HepG2 (cell line): ENCODE measurements at regions not wholly inside any gene's neighbourhood (a gene's known extent, or its start where the extent isn't known, plus 50 kb on each side); places are given as distances from the start of the nearest gene placed in this dataset.

ENCODE experiments used
- ATAC-seq: fragments of 200-7000 bp; cut with Tn5 transposase; 3 replicates; pipeline ENCODE4 v1.9.1; 2020; ENCODE audit warnings: mild to moderate bottlenecking, moderate library complexity
- BruUV-seq: library from RNA; stranded (reverse); fragments of 400-500 nt; replicated peaks from 2 replicates; lab custom pipeline; 2021; lab: Mats Ljungman, UMichigan
- CTCF ChIA-PET: fragments of 300-600 bp; formaldehyde crosslinking; extraction: SDS; loops from one replicate; lab custom pipeline; 2021; ENCODE audit warnings: low total read pairs, inconsistent platforms, low intra/inter-chr PET ratio; lab: Yijun Ruan, JAX
- POLR2A ChIA-PET: fragments of 350-600 bp; sonication (Branson Sonifier 250); formaldehyde crosslinking; loops from one replicate; lab custom pipeline; 2020; ENCODE audit warnings: antibody characterized with exemption, inconsistent platforms; lab: Yijun Ruan, JAX
- DNase-seq: peaks from one replicate; pipeline ENCODE4 v3.0.0-alpha.2; 2015; ENCODE audit warnings: low spot score
- FAIRE-seq: peaks from 3 replicates; lab custom pipeline; 2011; peaks lifted over from hg19 to GRCh38; lab: Jason Lieb, UNC
- H2AFZ ChIP-seq: one replicate; pipeline ENCODE4 v1.6.1; 2011; ENCODE audit warnings: low read length, inconsistent platforms
- H3K27ac ChIP-seq: fragments of 300-600 bp; 3 replicates; pipeline ENCODE4 v1.8.0; 2011; ENCODE audit warnings: mixed run types, mild to moderate bottlenecking, mixed read lengths, low read length, inconsistent platforms; ENCODE audit not compliant: insufficient read depth; ENCODE audit errors: extremely low read length
- H3K27me3 ChIP-seq, 2 experiments: fragments of 200-600 bp in 1 of 2; 2 replicates in 1 of 2; 3 replicates in 1 of 2; pipeline versions ENCODE4 v1.6.0 to v1.8.0; 2011; ENCODE audit warnings: low read length in 2 of 2, mild to moderate bottlenecking in 2 of 2, moderate library complexity in 2 of 2, inconsistent platforms in 1 of 2; ENCODE audit not compliant: insufficient read depth in 2 of 2, control insufficient read depth in 1 of 2
- H3K36me3 ChIP-seq, 2 experiments: fragments of 200-600 bp in 1 of 2; replicated peaks in 1 of 2; 2 replicates in 1 of 2; 3 replicates in 1 of 2; pipeline versions ENCODE4 v1.5.1 to v1.8.0; 2011; ENCODE audit warnings: low read length in 2 of 2, inconsistent platforms in 1 of 2; ENCODE audit not compliant: insufficient read depth in 2 of 2, control insufficient read depth in 1 of 2
- H3K4me1 ChIP-seq: 2 replicates; pipeline ENCODE4 v1.5.1; 2012; ENCODE audit warnings: low read length, inconsistent platforms; ENCODE audit not compliant: insufficient read depth
- H3K4me2 ChIP-seq: 2 replicates; pipeline ENCODE4 v1.6.0; 2011; ENCODE audit warnings: low read depth, low read length, inconsistent platforms
- H3K4me3 ChIP-seq, 3 experiments: fragments of 200-600 bp in 1 of 3; sonication (generic), shearing (Covaris generic) in 1 of 3; replicated peaks in 1 of 3; 2 replicates each; pipeline ENCODE4 v1.5.1; 2011 to 2016; ENCODE audit warnings: low read length in 3 of 3, inconsistent platforms in 2 of 3, low read depth in 2 of 3, mild to moderate bottlenecking in 2 of 3, control low read depth in 1 of 3, mixed read lengths in 1 of 3; ENCODE audit not compliant: insufficient read depth in 1 of 3
- H3K79me2 ChIP-seq: one replicate; pipeline ENCODE4 v1.6.1; 2011; ENCODE audit warnings: low read length, inconsistent platforms; ENCODE audit not compliant: insufficient read depth
- H3K9ac ChIP-seq: 2 replicates; pipeline ENCODE4 v1.6.0; 2011; ENCODE audit warnings: mild to moderate bottlenecking, low read depth, low read length, inconsistent platforms; ENCODE audit not compliant: insufficient read depth
- H3K9me3 ChIP-seq: 2 replicates; pipeline ENCODE4 v1.5.1; 2012; ENCODE audit warnings: mild to moderate bottlenecking, low read length
- H4K20me1 ChIP-seq: 2 replicates; pipeline ENCODE4 v1.6.0; 2011; ENCODE audit warnings: inconsistent platforms, mild to moderate bottlenecking, low read length, moderate library complexity; ENCODE audit not compliant: insufficient read depth
- AGO2 ChIP-seq: fragments of 200-400 bp; formaldehyde crosslinking; optimal IDR thresholded peaks from 2 replicates; pipeline ENCODE3; 2017; ENCODE audit warnings: mild to moderate bottlenecking, low read depth, low read length, moderate library complexity
- ARHGAP35 ChIP-seq: sonication (generic); formaldehyde crosslinking; IDR thresholded peaks from 2 replicates; pipeline ENCODE4 v1.9.0; 2022; ENCODE audit warnings: mild to moderate bottlenecking, inconsistent platforms, moderate library complexity, missing genetic modification reagents, borderline replicate concordance
- ETV5 ChIP-seq: IDR thresholded peaks from 2 replicates; pipeline ENCODE4 v1.6.1; 2018; ENCODE audit warnings: missing biosample characterization, missing genetic modification reagents, inconsistent platforms, borderline replicate concordance
- FOXM1 ChIP-seq: sonication (generic); formaldehyde crosslinking; IDR thresholded peaks from 2 replicates; pipeline ENCODE4 v1.5.0; 2020; ENCODE audit warnings: missing genetic modification reagents
- GATAD1 ChIP-seq: IDR thresholded peaks from 2 replicates; pipeline ENCODE4 v1.6.1; 2016; ENCODE audit warnings: missing genetic modification reagents, missing compliant biosample characterization
- GPN1 ChIP-seq: sonication (generic); formaldehyde crosslinking; IDR thresholded peaks from 2 replicates; pipeline ENCODE4 v1.5.1; 2020; ENCODE audit warnings: missing genetic modification reagents, borderline replicate concordance
- JARID2 ChIP-seq: sonication (generic); formaldehyde crosslinking; IDR thresholded peaks from 2 replicates; pipeline ENCODE4 v1.8.1; 2023; ENCODE audit warnings: missing genetic modification reagents, inconsistent platforms; ENCODE audit not compliant: insufficient replicate concordance
- KDM5A ChIP-seq: fragments of 200-600 bp; sonication (generic); IDR thresholded peaks from 2 replicates; pipeline ENCODE4 v1.7.0; 2018; ENCODE audit warnings: antibody characterized with exemption, mild to moderate bottlenecking, low read length, borderline replicate concordance
- MED8 ChIP-seq: sonication (generic); formaldehyde crosslinking; IDR thresholded peaks from 2 replicates; pipeline ENCODE4 v1.8.1; 2023; ENCODE audit warnings: mild to moderate bottlenecking, missing genetic modification reagents; ENCODE audit not compliant: insufficient replicate concordance
- MLLT10 ChIP-seq: sonication (generic); formaldehyde crosslinking; IDR thresholded peaks from 2 replicates; pipeline ENCODE4 v1.4.0; 2020; ENCODE audit warnings: missing genetic modification reagents
- PHF5A ChIP-seq: IDR thresholded peaks from one replicate; pipeline ENCODE4 v1.6.1; 2018; ENCODE audit warnings: low read depth, missing genetic modification reagents; ENCODE audit not compliant: unreplicated experiment
- RARG ChIP-seq: sonication (generic); formaldehyde crosslinking; IDR thresholded peaks from 2 replicates; pipeline ENCODE4 v1.4.0; 2020; ENCODE audit warnings: low read depth, mild to moderate bottlenecking, missing genetic modification reagents
- SP5 ChIP-seq: IDR thresholded peaks from 2 replicates; pipeline ENCODE4 v1.6.1; 2016; ENCODE audit warnings: low read depth, borderline replicate concordance
- ZNF296 ChIP-seq: sonication (generic); formaldehyde crosslinking; conservative IDR thresholded peaks from 2 replicates; pipeline ENCODE4 v1.5.0; 2020; ENCODE audit warnings: mild to moderate bottlenecking, missing genetic modification reagents
- ZNF317 ChIP-seq: sonication (generic); formaldehyde crosslinking; IDR thresholded peaks from 2 replicates; pipeline ENCODE4 v1.5.0; 2020; ENCODE audit warnings: mild to moderate bottlenecking, missing genetic modification reagents
- ZNF547 ChIP-seq: sonication (generic); formaldehyde crosslinking; IDR thresholded peaks from 2 replicates; pipeline ENCODE4 v1.5.1; 2020; ENCODE audit warnings: mild to moderate bottlenecking, missing genetic modification reagents
- ZNF598 ChIP-seq: sonication (generic); formaldehyde crosslinking; IDR thresholded peaks from 2 replicates; pipeline ENCODE4 v1.5.1; 2020; ENCODE audit warnings: mild to moderate bottlenecking, missing genetic modification reagents, borderline replicate concordance
- ZNF841 ChIP-seq: sonication (generic); formaldehyde crosslinking; IDR thresholded peaks from 2 replicates; pipeline ENCODE4 v1.8.1; 2023; ENCODE audit warnings: missing genetic modification reagents, borderline replicate concordance
- WGBS: methylation state at CpG from one replicate; pipeline ENCODE4 v1.1.6; 2017; ENCODE audit warnings: low lambda C conversion rate; 5-methylcytosine and 5-hydroxymethylcytosine counted together
- in situ Hi-C: cut with HindIII; loops from 2 replicates; pipeline ENCODE4 v1.10.0; 2017; ENCODE audit warnings: low pct_unique_long_range_greater_than_20kb; ENCODE audit not compliant: extremely low pct_ligation_motif_present
- intact Hi-C: fragments of 100-400 bp; cut with micrococcal nuclease; formaldehyde crosslinking; loops from one replicate; pipeline ENCODE4 v1.10.0; 2022; ENCODE audit not compliant: unreplicated experiment

DNA sequence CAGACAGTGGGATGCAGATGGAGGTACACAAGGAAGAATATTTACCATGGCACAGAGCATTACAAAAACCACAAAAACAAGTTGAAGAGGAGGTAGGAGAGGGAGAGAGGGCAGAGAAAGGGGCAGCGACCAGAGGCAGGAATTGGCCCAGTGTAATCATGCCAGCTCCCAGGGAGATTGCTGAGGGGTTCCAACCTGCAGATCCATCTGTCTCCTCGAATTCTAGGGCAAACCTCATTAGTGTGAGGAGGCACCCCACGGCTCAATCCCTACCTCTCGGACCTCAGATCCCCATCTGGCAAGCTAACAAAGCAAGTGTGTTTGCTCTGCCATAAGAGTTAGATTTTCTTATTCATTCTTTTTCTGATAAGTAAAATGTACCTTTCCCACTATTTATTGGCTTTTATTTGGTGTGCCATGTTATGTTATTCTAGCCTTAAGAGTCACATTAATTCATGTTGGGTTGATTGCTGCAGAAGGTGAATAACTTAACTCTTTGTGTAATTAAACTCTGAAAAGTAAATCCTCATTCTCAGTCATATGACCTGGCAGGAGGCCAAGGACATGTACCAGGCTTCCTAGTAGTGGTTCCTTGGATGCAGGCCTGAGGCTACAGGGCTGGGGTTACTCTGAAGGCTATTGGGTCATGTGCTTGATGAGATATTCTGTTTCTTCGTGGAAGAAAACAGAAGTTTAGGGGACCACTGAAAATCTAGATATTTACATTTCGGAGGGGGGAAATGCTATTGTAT lies 315.2 kb upstream of the ATP10B start:
- ChIA-PET POLR2A (no interaction called here), CTCF (no interaction called here)
- BruUV-seq, result no TSS peak
- ATAC-seq, result no peak
- H4K20me1 ChIP-seq, result no peaks in the 10 kb centered on the region
- WGBS, result 1% methylated on average over 5 of the region's 6 CpGs
- FAIRE-seq, result no peak
- no peak overlapping the region for H3K27ac ChIP-seq
- intact Hi-C loops, result no loop called here
- no peaks in the 10 kb centered on the region for H3K9me3 ChIP-seq
- H3K36me3 ChIP-seq, result no peaks in the 10 kb centered on the region
- H3K4me3 ChIP-seq, result no peak overlapping the region
- H3K4me2 ChIP-seq, result no peak overlapping the region
- H3K27me3 ChIP-seq, result no peaks in the 10 kb centered on the region
- H2AFZ ChIP-seq, result no peak overlapping the region
- no peak overlapping the region for H3K9ac ChIP-seq
- in situ Hi-C loops, result no loop called here
- no peaks in the 10 kb centered on the region for H3K4me1 ChIP-seq
- DNase-seq, result no peak
- no peak for TF ChIP-seq AGO2
- TF ChIP-seq ZNF598, result no peak
- no peak for TF ChIP-seq GPN1
- TF ChIP-seq ETV5 (CRISPR knock-in tag), result no peak
- TF ChIP-seq GATAD1 (CRISPR knock-in tag), result no peak
- no peak for TF ChIP-seq ZNF841 (CRISPR knock-in tag)
- no peak for TF ChIP-seq JARID2
- TF ChIP-seq FOXM1, result no peak
- TF ChIP-seq ZNF317, result no peak
- no peak for TF ChIP-seq ZNF547
- TF ChIP-seq SP5 (CRISPR knock-in tag), result no peak
- no peak for TF ChIP-seq KDM5A
- no peak for TF ChIP-seq RARG (CRISPR knock-in tag)
- TF ChIP-seq ZNF296, result no peak
- no peak for TF ChIP-seq MED8 (CRISPR knock-in tag)
- TF ChIP-seq MLLT10 (CRISPR knock-in tag), result no peak
- no peak for TF ChIP-seq PHF5A (CRISPR knock-in tag)
- TF ChIP-seq ARHGAP35 (CRISPR knock-in tag), result no peak
- no peaks in the 10 kb centered on the region for H3K79me2 ChIP-seq
